ENCODE measurements at regions not wholly inside any gene's neighbourhood (a gene's known extent, or its start where the extent isn't known, plus 50 kb on each side); places are given as distances from the start of the nearest gene placed in this dataset.
A peak's percentile ranks its signal among the peaks of the same experiment; 100 is the strongest.

GRCh38 chr18:53665701-53666100 lies 558.8 kb downstream of the MBD2 start:
- Histone ChIP-seq H4K8ac (ENCODE audit: low read depth, low read length) (no peak overlapping the region), H2BK12ac (ENCODE audit: low read length) (no peak overlapping the region), H3K4me2 (ENCODE audit: low read length) (no peak overlapping the region), H4K12ac (ENCODE audit: low read depth, low read length) (no peak overlapping the region), H3K4ac (ENCODE audit: low read depth, low read length) (no peak overlapping the region), H3K36me3 (ENCODE audit: control insufficient read depth in 1 of 2, insufficient read depth in 2 of 2, low read length in 2 of 2) (no peaks in the 10 kb centered on the region), H3K14ac (ENCODE audit: low read length) (no peak overlapping the region), H3K4me1 (ENCODE audit: control insufficient read depth in 1 of 2, insufficient read depth in 2 of 2, low read length in 2 of 2) (no peaks in the 10 kb centered on the region), H3K27me3 (ENCODE audit: insufficient read depth, low read length) (no peaks in the 10 kb centered on the region), H4K91ac (ENCODE audit: low read depth, low read length) (no peak overlapping the region), H3K18ac (ENCODE audit: low read length) (no peak overlapping the region), H2AFZ (ENCODE audit: insufficient read depth, low read length, poor library complexity) (no peak overlapping the region), H3K4me3 (ENCODE audit: low read depth, low read length) (no peak overlapping the region), H3K79me2 (ENCODE audit: control insufficient read depth, insufficient read depth, low read length, poor library complexity) (no peaks in the 10 kb centered on the region), H3K27ac (ENCODE audit: low read depth, low read length) (no peak overlapping the region), H3K9ac (ENCODE audit: low read length) (no peak overlapping the region), H2BK5ac (ENCODE audit: low read depth, low read length, poor library complexity) (no peak overlapping the region), H3K23ac (ENCODE audit: low read length) (no peak overlapping the region), H3K9me3 (ENCODE audit: insufficient read depth, low read depth, low read length) (no peaks in the 10 kb centered on the region), H3K79me1 (ENCODE audit: low read length) (no peaks in the 10 kb centered on the region), H2BK120ac (ENCODE audit: insufficient read depth, low read length, poor library complexity) (no peak overlapping the region), H2AK5ac (ENCODE audit: low read length) (no peak overlapping the region)
- WGBS (ENCODE audit: extremely low coverage, insufficient coverage, insufficient read length) = no CpG with 5 or more reads among the region's 4 CpGs
- DNase-seq = no peak

DNA sequence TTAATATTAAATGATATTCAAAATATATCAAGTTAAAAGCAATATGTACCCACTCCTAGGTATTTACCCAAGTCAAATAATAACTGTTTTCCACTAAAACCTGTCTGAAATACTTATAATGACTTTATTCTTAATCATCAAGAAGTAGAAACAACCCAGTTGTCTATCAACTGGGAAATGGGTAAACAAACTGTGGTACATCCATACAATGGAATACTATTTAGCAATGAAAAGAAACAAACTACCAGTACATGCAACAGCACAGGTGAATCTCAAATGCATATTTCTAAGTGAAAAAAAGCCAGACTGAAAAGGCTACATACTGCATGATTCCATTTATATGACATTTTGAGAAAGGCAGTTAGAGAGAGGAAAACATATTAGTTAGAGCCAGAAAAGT lies 559.9 kb downstream of the MBD2 start:
- Histone ChIP-seq H2BK120ac (ENCODE audit: insufficient read depth, low read length, poor library complexity) (no peak overlapping the region), H3K4me3 (ENCODE audit: low read depth, low read length) (no peak overlapping the region)
- DNase-seq = no peak

GRCh38 chr18:53660306-53660705 lies 564.2 kb downstream of the MBD2 start:
- no peaks in the 10 kb centered on the region for H3K36me3 ChIP-seq (ENCODE audit: control insufficient read depth in 1 of 2, insufficient read depth in 2 of 2, low read length in 2 of 2)
- no peak overlapping the region for H3K4ac ChIP-seq (ENCODE audit: low read depth, low read length)
- no peak overlapping the region for H3K4me3 ChIP-seq (ENCODE audit: low read depth, low read length)
- no peaks in the 10 kb centered on the region for H3K79me2 ChIP-seq (ENCODE audit: control insufficient read depth, insufficient read depth, low read length, poor library complexity)
- H3K27ac ChIP-seq (ENCODE audit: low read depth, low read length) = no peak overlapping the region
- H3K79me1 ChIP-seq (ENCODE audit: low read length) = no peaks in the 10 kb centered on the region
- H2AFZ ChIP-seq (ENCODE audit: insufficient read depth, low read length, poor library complexity) = no peak overlapping the region
- DNase-seq = peak; percentile 11 to 54
- no peak overlapping the region for H3K14ac ChIP-seq (ENCODE audit: low read length)
- no peak overlapping the region for H3K23ac ChIP-seq (ENCODE audit: low read length)
- H2BK5ac ChIP-seq (ENCODE audit: low read depth, low read length, poor library complexity) = no peak overlapping the region
- H2BK120ac ChIP-seq (ENCODE audit: insufficient read depth, low read length, poor library complexity) = no peak overlapping the region
- WGBS (ENCODE audit: extremely low coverage, insufficient coverage, insufficient read length) = no CpG with 5 or more reads among the region's 2 CpGs
- no peak overlapping the region for H3K4me2 ChIP-seq (ENCODE audit: low read length)
- no peak overlapping the region for H3K9ac ChIP-seq (ENCODE audit: low read length)
- no peak overlapping the region for H2BK12ac ChIP-seq (ENCODE audit: low read length)
- H3K18ac ChIP-seq (ENCODE audit: low read length) = no peak overlapping the region
- H4K91ac ChIP-seq (ENCODE audit: low read depth, low read length) = no peak overlapping the region
- no peaks in the 10 kb centered on the region for H3K9me3 ChIP-seq (ENCODE audit: insufficient read depth, low read depth, low read length)
- no peak overlapping the region for H4K12ac ChIP-seq (ENCODE audit: low read depth, low read length)
- H4K8ac ChIP-seq (ENCODE audit: low read depth, low read length) = no peak overlapping the region
- no peak overlapping the region for H2AK5ac ChIP-seq (ENCODE audit: low read length)
- no peaks in the 10 kb centered on the region for H3K27me3 ChIP-seq (ENCODE audit: insufficient read depth, low read length)
- H3K4me1 ChIP-seq (ENCODE audit: control insufficient read depth in 1 of 2, insufficient read depth in 2 of 2, low read length in 2 of 2) = no peaks in the 10 kb centered on the region

More for the DNA sequence above, 559.9 kb downstream of the MBD2 start:
- Histone ChIP-seq H3K9me3 (ENCODE audit: insufficient read depth, low read depth, low read length) (no peaks in the 10 kb centered on the region), H3K14ac (ENCODE audit: low read length) (no peak overlapping the region), H3K27me3 (ENCODE audit: insufficient read depth, low read length) (no peaks in the 10 kb centered on the region), H2AK5ac (ENCODE audit: low read length) (no peak overlapping the region), H3K23ac (ENCODE audit: low read length) (no peak overlapping the region), H3K79me2 (ENCODE audit: control insufficient read depth, insufficient read depth, low read length, poor library complexity) (no peaks in the 10 kb centered on the region), H4K91ac (ENCODE audit: low read depth, low read length) (no peak overlapping the region), H4K12ac (ENCODE audit: low read depth, low read length) (no peak overlapping the region), H3K4me1 (ENCODE audit: control insufficient read depth in 1 of 2, insufficient read depth in 2 of 2, low read length in 2 of 2) (no peaks in the 10 kb centered on the region), H3K4me2 (ENCODE audit: low read length) (no peak overlapping the region), H2BK12ac (ENCODE audit: low read length) (no peak overlapping the region), H2AFZ (ENCODE audit: insufficient read depth, low read length, poor library complexity) (no peak overlapping the region), H3K4ac (ENCODE audit: low read depth, low read length) (no peak overlapping the region), H2BK5ac (ENCODE audit: low read depth, low read length, poor library complexity) (no peak overlapping the region), H3K36me3 (ENCODE audit: control insufficient read depth in 1 of 2, insufficient read depth in 2 of 2, low read length in 2 of 2) (no peaks in the 10 kb centered on the region), H4K8ac (ENCODE audit: low read depth, low read length) (no peak overlapping the region), H3K9ac (ENCODE audit: low read length) (no peak overlapping the region), H3K79me1 (ENCODE audit: low read length) (no peaks in the 10 kb centered on the region), H3K27ac (ENCODE audit: low read depth, low read length) (no peak overlapping the region), H3K18ac (ENCODE audit: low read length) (no peak overlapping the region)

DNA sequence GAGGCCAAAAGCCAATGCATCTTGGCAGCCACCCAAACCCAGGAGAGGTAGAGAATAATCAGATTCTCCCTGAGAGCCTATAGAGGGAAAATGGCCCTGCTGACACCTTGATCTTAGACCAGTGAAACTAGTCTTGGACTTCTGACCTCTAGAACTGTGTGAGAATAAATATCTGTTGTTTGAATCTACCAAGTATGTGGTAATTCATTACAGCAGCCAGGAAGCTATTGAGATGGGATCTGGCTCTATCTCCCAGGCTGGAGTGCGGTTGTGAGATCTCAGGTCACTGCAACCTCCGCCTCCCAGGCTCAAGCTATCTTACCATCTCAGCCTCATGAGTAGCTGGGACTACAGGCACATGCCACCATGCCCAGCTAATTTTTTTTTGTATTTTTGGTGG lies 567.2 kb downstream of the MBD2 start:
- no peak overlapping the region for H4K91ac ChIP-seq (ENCODE audit: low read depth, low read length)
- H4K8ac ChIP-seq (ENCODE audit: low read depth, low read length) = no peak overlapping the region
- H3K23ac ChIP-seq (ENCODE audit: low read length) = no peak overlapping the region
- no peaks in the 10 kb centered on the region for H3K27me3 ChIP-seq (ENCODE audit: insufficient read depth, low read length)
- no peak overlapping the region for H3K4me2 ChIP-seq (ENCODE audit: low read length)
- no peak overlapping the region for H3K27ac ChIP-seq (ENCODE audit: low read depth, low read length)
- no peaks in the 10 kb centered on the region for H3K79me1 ChIP-seq (ENCODE audit: low read length)
- no peak overlapping the region for H3K18ac ChIP-seq (ENCODE audit: low read length)
- peaks cover 0 to 3% of the 10 kb centered on the region in 2 experiments for H3K4me1 ChIP-seq (ENCODE audit: control insufficient read depth in 1 of 2, insufficient read depth in 2 of 2, low read length in 2 of 2)
- DNase-seq = peak in 1 of 2 donors; percentile 21
- H2BK5ac ChIP-seq (ENCODE audit: low read depth, low read length, poor library complexity) = no peak overlapping the region
- H3K4me3 ChIP-seq (ENCODE audit: low read depth, low read length) = no peak overlapping the region
- no CpG with 5 or more reads among the region's 2 CpGs for WGBS (ENCODE audit: extremely low coverage, insufficient coverage, insufficient read length)
- H2AK5ac ChIP-seq (ENCODE audit: low read length) = no peak overlapping the region
- H2BK12ac ChIP-seq (ENCODE audit: low read length) = no peak overlapping the region
- no peaks in the 10 kb centered on the region for H3K36me3 ChIP-seq (ENCODE audit: control insufficient read depth in 1 of 2, insufficient read depth in 2 of 2, low read length in 2 of 2)
- H3K14ac ChIP-seq (ENCODE audit: low read length) = no peak overlapping the region
- no peak overlapping the region for H4K12ac ChIP-seq (ENCODE audit: low read depth, low read length)
- H2BK120ac ChIP-seq (ENCODE audit: insufficient read depth, low read length, poor library complexity) = no peak overlapping the region
- H3K4ac ChIP-seq (ENCODE audit: low read depth, low read length) = no peak overlapping the region
- no peak overlapping the region for H3K9ac ChIP-seq (ENCODE audit: low read length)
- no peaks in the 10 kb centered on the region for H3K9me3 ChIP-seq (ENCODE audit: insufficient read depth, low read depth, low read length)
- H2AFZ ChIP-seq (ENCODE audit: insufficient read depth, low read length, poor library complexity) = no peak overlapping the region
- no peaks in the 10 kb centered on the region for H3K79me2 ChIP-seq (ENCODE audit: control insufficient read depth, insufficient read depth, low read length, poor library complexity)
